Endodermal cell (in vitro differentiated cells): ENCODE measurements at regions not wholly inside any gene's neighbourhood (a gene's known extent, or its start where the extent isn't known, plus 50 kb on each side); places are given as distances from the start of the nearest gene placed in this dataset.

Experiments used
- DNase-seq: peaks from one replicate; pipeline ENCODE4 v3.0.0-alpha.2; 2017
- H3K27ac ChIP-seq: 2 replicates; pipeline ENCODE4 v1.5.1; 2013; ENCODE audit warnings: mild to moderate bottlenecking, low read depth, low read length, moderate library complexity
- H3K27me3 ChIP-seq: 2 replicates; pipeline ENCODE4 v1.6.1; 2013; ENCODE audit warnings: mild to moderate bottlenecking, low read length, moderate library complexity; ENCODE audit not compliant: insufficient read depth, control insufficient read depth, poor library complexity, severe bottlenecking
- H3K36me3 ChIP-seq: 2 replicates; pipeline ENCODE4 v1.7.0; 2013; ENCODE audit warnings: mild to moderate bottlenecking, low read length, moderate library complexity; ENCODE audit not compliant: control insufficient read depth, insufficient read depth
- H3K4me1 ChIP-seq: one replicate; pipeline ENCODE4 v1.7.0; 2013; ENCODE audit warnings: low read length; ENCODE audit not compliant: control insufficient read depth, insufficient read depth
- H3K4me3 ChIP-seq: 2 replicates; pipeline ENCODE4 v1.5.1; 2013; ENCODE audit warnings: mild to moderate bottlenecking, low read length, moderate library complexity
- H3K9ac ChIP-seq: 2 replicates; pipeline ENCODE4 v1.6.1; 2013; ENCODE audit warnings: mild to moderate bottlenecking, low read length, moderate library complexity; ENCODE audit not compliant: poor library complexity, severe bottlenecking; ENCODE audit errors: extremely low read depth
- H3K9me3 ChIP-seq: 2 replicates; pipeline ENCODE4 v1.6.1; 2013; ENCODE audit warnings: mild to moderate bottlenecking, low read length, moderate library complexity; ENCODE audit not compliant: control insufficient read depth
- H3K27ac Mint-ChIP-seq: 2 replicates; pipeline ENCODE4 v1.8.0; 2020; ENCODE audit warnings: mixed read lengths
- H3K27me3 Mint-ChIP-seq: 2 replicates; pipeline ENCODE4 v1.8.0; 2021; ENCODE audit warnings: mild to moderate bottlenecking, mixed read lengths; ENCODE audit not compliant: insufficient read depth
- H3K36me3 Mint-ChIP-seq: 2 replicates; pipeline ENCODE4 v1.8.0; 2020; ENCODE audit warnings: low read depth, mixed read lengths
- H3K4me1 Mint-ChIP-seq: 2 replicates; pipeline ENCODE4 v1.8.0; 2020; ENCODE audit warnings: mixed read lengths
- H3K4me3 Mint-ChIP-seq: 2 replicates; pipeline ENCODE4 v1.8.0; 2020; ENCODE audit warnings: mild to moderate bottlenecking, moderate library complexity, mixed read lengths
- H3K9me3 Mint-ChIP-seq: 2 replicates; pipeline ENCODE4 v1.8.0; 2020; ENCODE audit warnings: mild to moderate bottlenecking, mixed read lengths
- WGBS, 2 experiments: methylation state at CpG; one replicate each; pipeline versions ENCODE4 v1.1.5 to v1.1.7; 2013; ENCODE audit warnings: missing lambda C conversion rate in 2 of 2, mixed read lengths in 1 of 2; ENCODE audit not compliant: insufficient coverage in 1 of 2, insufficient read length in 1 of 2; 5-methylcytosine and 5-hydroxymethylcytosine counted together
- TF ChIP-seq, protein P1 (sequence below): fragments of 200-600 bp; sonication (generic); conservative IDR thresholded peaks from 2 replicates; pipeline ENCODE4 v1.5.0; 2021; ENCODE audit warnings: antibody characterized with exemption, mild to moderate bottlenecking

DNA sequence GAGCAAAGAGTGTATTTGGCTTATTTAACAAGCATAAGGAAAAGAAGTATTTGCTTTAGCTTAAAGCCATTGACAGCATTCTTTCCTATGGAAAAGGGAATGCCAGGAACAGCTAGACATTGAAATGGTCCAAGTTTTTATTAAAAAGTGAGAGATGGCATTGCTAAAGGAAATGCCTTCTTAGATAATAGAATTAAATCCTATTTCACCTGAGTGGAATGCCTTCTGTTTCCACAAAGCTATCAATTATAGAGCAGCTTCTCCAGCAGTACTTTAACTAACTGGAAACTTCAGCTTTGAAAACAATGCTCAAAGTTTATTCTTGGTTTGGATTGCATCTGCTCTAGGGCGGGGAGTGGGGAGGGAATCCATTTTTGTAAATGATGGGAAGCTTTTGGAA lies 85.1 kb upstream of the CNKSR3 start:
- WGBS, 2 experiments: 82 to 100% methylated on average over 1 of the region's 1 CpG
- H3K27ac Mint-ChIP-seq: no peak overlapping the region
- TF ChIP-seq, protein P1, sequence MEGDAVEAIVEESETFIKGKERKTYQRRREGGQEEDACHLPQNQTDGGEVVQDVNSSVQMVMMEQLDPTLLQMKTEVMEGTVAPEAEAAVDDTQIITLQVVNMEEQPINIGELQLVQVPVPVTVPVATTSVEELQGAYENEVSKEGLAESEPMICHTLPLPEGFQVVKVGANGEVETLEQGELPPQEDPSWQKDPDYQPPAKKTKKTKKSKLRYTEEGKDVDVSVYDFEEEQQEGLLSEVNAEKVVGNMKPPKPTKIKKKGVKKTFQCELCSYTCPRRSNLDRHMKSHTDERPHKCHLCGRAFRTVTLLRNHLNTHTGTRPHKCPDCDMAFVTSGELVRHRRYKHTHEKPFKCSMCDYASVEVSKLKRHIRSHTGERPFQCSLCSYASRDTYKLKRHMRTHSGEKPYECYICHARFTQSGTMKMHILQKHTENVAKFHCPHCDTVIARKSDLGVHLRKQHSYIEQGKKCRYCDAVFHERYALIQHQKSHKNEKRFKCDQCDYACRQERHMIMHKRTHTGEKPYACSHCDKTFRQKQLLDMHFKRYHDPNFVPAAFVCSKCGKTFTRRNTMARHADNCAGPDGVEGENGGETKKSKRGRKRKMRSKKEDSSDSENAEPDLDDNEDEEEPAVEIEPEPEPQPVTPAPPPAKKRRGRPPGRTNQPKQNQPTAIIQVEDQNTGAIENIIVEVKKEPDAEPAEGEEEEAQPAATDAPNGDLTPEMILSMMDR: no peak
- no peak overlapping the region for H3K4me3 ChIP-seq
- H3K4me1 Mint-ChIP-seq: peaks cover 22% of the 10 kb centered on the region
- no peaks in the 10 kb centered on the region for H3K36me3 Mint-ChIP-seq
- H3K9me3 ChIP-seq: no peaks in the 10 kb centered on the region
- H3K4me3 Mint-ChIP-seq: no peak overlapping the region
- no peaks in the 10 kb centered on the region for H3K36me3 ChIP-seq
- H3K9ac ChIP-seq: no peak overlapping the region
- H3K27ac ChIP-seq: no peak overlapping the region
- H3K27me3 Mint-ChIP-seq: no peaks in the 10 kb centered on the region
- H3K4me1 ChIP-seq: peaks cover 7% of the 10 kb centered on the region
- H3K27me3 ChIP-seq: no peaks in the 10 kb centered on the region
- H3K9me3 Mint-ChIP-seq: no peaks in the 10 kb centered on the region
- DNase-seq: no peak

DNA sequence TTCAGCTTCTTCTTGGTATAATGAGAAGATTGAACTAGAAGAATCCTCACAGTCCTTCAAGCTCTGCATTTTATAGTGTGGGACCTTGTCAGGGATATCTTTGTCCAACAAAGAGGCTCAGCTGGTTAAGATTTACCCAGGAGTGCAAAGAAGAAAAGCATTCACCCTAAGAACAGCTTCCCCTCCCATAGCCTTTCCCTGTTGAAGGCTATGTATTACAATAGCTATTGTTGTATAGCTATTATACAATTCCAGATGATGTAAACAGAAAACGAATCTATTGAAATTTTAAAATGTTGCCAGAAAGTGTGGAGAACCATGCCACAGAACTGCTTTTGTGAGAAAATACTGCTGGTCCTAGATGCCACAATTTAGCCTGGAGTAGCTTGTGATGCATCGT lies 85.5 kb upstream of the CNKSR3 start:
- no peaks in the 10 kb centered on the region for H3K36me3 ChIP-seq
- no peak overlapping the region for H3K27ac ChIP-seq
- H3K27me3 ChIP-seq: no peaks in the 10 kb centered on the region
- Mint-ChIP-seq H3K27ac (no peak overlapping the region), H3K4me3 (no peak overlapping the region), H3K9me3 (no peaks in the 10 kb centered on the region), H3K36me3 (no peaks in the 10 kb centered on the region), H3K4me1 (peaks cover 18% of the 10 kb centered on the region), H3K27me3 (no peaks in the 10 kb centered on the region)
- 71 to 84% methylated on average over 2 of the region's 2 CpGs for WGBS, 2 experiments
- no peaks in the 10 kb centered on the region for H3K9me3 ChIP-seq
- no peak overlapping the region for H3K9ac ChIP-seq
- H3K4me3 ChIP-seq: no peak overlapping the region
- H3K4me1 ChIP-seq: peaks cover 2% of the 10 kb centered on the region
- TF ChIP-seq, protein P1: no peak
- DNase-seq: no peak

DNA sequence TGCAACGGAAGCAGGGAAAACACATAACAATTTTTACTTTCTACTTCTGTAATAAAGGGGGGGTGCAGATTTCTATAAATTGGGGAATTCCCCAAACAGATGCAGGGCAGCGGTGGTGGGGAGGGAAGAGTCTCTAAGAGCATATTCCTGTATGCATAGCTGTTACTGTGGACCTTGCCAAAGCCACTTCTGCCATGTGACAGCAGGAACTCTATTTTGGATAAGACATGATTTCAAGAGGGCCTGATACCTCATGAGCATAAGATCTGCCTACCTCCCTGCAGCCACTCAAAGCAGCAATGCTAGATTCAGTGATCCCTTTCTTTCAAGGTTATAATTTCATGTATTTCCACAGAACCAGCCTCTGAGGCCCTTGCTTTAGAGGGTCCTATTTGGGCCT lies 86.2 kb upstream of the CNKSR3 start:
- Histone ChIP-seq H3K9me3 (no peaks in the 10 kb centered on the region), H3K27me3 (no peaks in the 10 kb centered on the region), H3K9ac (no peak overlapping the region), H3K27ac (no peak overlapping the region), H3K36me3 (no peaks in the 10 kb centered on the region), H3K4me3 (no peak overlapping the region), H3K4me1 (no peaks in the 10 kb centered on the region)
- no peaks in the 10 kb centered on the region for H3K9me3 Mint-ChIP-seq
- peaks cover 15% of the 10 kb centered on the region for H3K4me1 Mint-ChIP-seq
- no peaks in the 10 kb centered on the region for H3K27me3 Mint-ChIP-seq
- no peak overlapping the region for H3K27ac Mint-ChIP-seq
- 92% methylated on average over 1 to 2 of the region's 2 CpGs for WGBS, 2 experiments
- TF ChIP-seq, protein P1: no peak
- DNase-seq: no peak
- H3K36me3 Mint-ChIP-seq: no peaks in the 10 kb centered on the region
- no peak overlapping the region for H3K4me3 Mint-ChIP-seq
